ENCODE measurements at regions not wholly inside any gene's neighbourhood (a gene's known extent, or its start where the extent isn't known, plus 50 kb on each side); places are given as distances from the start of the nearest gene placed in this dataset.
A peak's percentile ranks its signal among the peaks of the same experiment; 100 is the strongest.

DNA sequence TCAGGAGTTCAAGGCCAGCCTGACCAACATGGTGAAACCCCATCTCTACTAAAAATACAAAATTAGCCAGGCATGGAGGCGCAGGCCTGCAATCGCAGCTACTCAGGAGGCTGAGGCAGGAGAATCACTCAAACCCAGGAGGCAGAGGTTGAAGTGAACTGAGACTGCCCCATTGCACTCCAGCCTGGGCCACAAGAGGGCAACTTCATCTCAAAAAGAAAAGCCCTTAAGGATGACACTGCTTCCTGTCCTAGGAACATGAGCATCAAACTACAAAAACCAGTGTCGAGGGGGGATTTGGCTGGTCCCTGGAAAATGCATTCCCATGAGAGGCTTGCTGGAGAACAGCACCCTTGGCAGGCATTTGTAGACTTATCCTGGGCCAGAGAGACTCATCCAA, 449.5 kb upstream of the PSMD7 start:
- no peaks in the 10 kb centered on the region for H3K27me3 ChIP-seq (ENCODE audit: control insufficient read depth, insufficient read depth, low read length)
- H3K4me1 ChIP-seq (ENCODE audit: control insufficient read depth, insufficient read depth, low read length): no peaks in the 10 kb centered on the region
- ChIA-PET CTCF (no interaction called here), POLR2A (no interaction called here)
- intact Hi-C loops (cut with micrococcal nuclease; ENCODE audit: unreplicated experiment) (no loop called here), in situ Hi-C loops (cut with HindIII; ENCODE audit: low pct_unique_long_range_greater_than_20kb, low sequenced_read_pairs) (no loop called here)
- ATAC-seq (no peak), DNase-seq (ENCODE audit: low read depth, low spot score) (no peak)
- no peak overlapping the region for H3K4me3 ChIP-seq (ENCODE audit: low read depth in 2 of 2, low read length in 2 of 2)
- no peaks in the 10 kb centered on the region for H3K9me3 ChIP-seq (ENCODE audit: control insufficient read depth, insufficient read depth, low read depth, low read length)
- no peaks in the 10 kb centered on the region for H3K36me3 ChIP-seq (ENCODE audit: control insufficient read depth, insufficient read depth, low read length)
- TF ChIP-seq, protein P1, sequence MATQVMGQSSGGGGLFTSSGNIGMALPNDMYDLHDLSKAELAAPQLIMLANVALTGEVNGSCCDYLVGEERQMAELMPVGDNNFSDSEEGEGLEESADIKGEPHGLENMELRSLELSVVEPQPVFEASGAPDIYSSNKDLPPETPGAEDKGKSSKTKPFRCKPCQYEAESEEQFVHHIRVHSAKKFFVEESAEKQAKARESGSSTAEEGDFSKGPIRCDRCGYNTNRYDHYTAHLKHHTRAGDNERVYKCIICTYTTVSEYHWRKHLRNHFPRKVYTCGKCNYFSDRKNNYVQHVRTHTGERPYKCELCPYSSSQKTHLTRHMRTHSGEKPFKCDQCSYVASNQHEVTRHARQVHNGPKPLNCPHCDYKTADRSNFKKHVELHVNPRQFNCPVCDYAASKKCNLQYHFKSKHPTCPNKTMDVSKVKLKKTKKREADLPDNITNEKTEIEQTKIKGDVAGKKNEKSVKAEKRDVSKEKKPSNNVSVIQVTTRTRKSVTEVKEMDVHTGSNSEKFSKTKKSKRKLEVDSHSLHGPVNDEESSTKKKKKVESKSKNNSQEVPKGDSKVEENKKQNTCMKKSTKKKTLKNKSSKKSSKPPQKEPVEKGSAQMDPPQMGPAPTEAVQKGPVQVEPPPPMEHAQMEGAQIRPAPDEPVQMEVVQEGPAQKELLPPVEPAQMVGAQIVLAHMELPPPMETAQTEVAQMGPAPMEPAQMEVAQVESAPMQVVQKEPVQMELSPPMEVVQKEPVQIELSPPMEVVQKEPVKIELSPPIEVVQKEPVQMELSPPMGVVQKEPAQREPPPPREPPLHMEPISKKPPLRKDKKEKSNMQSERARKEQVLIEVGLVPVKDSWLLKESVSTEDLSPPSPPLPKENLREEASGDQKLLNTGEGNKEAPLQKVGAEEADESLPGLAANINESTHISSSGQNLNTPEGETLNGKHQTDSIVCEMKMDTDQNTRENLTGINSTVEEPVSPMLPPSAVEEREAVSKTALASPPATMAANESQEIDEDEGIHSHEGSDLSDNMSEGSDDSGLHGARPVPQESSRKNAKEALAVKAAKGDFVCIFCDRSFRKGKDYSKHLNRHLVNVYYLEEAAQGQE (IDR thresholded peaks at IDR 0.05; ENCODE audit: insufficient read depth in 1 of 2, low read depth in 2 of 2, low read length in 1 of 2): no peak
- TF ChIP-seq SIN3A (IDR thresholded peaks at IDR 0.05; ENCODE audit: borderline replicate concordance, insufficient read depth, low read depth, low read length): no peak
- TF ChIP-seq TCF7L2 (IDR thresholded peaks at IDR 0.05; ENCODE audit: low read depth, low read length): no peak
- TF ChIP-seq POLR2AphosphoS5 (IDR thresholded peaks at IDR 0.05; ENCODE audit: low read depth, low read length): no peak
- TF ChIP-seq, protein P2, sequence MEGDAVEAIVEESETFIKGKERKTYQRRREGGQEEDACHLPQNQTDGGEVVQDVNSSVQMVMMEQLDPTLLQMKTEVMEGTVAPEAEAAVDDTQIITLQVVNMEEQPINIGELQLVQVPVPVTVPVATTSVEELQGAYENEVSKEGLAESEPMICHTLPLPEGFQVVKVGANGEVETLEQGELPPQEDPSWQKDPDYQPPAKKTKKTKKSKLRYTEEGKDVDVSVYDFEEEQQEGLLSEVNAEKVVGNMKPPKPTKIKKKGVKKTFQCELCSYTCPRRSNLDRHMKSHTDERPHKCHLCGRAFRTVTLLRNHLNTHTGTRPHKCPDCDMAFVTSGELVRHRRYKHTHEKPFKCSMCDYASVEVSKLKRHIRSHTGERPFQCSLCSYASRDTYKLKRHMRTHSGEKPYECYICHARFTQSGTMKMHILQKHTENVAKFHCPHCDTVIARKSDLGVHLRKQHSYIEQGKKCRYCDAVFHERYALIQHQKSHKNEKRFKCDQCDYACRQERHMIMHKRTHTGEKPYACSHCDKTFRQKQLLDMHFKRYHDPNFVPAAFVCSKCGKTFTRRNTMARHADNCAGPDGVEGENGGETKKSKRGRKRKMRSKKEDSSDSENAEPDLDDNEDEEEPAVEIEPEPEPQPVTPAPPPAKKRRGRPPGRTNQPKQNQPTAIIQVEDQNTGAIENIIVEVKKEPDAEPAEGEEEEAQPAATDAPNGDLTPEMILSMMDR (IDR thresholded peaks at IDR 0.05): no peak
- BruUV-seq (replicated peaks): no TSS peak
- no peak overlapping the region for H3K27ac ChIP-seq (ENCODE audit: low read length)

- Histone ChIP-seq H3K9me3 (ENCODE audit: control insufficient read depth, insufficient read depth, low read depth, low read length) (no peaks in the 10 kb centered on the region), H3K4me1 (ENCODE audit: control insufficient read depth, insufficient read depth, low read length) (no peaks in the 10 kb centered on the region), H3K27me3 (ENCODE audit: control insufficient read depth, insufficient read depth, low read length) (no peaks in the 10 kb centered on the region), H3K27ac (ENCODE audit: low read length) (no peak overlapping the region), H3K36me3 (ENCODE audit: control insufficient read depth, insufficient read depth, low read length) (no peaks in the 10 kb centered on the region), H3K4me3 (ENCODE audit: low read depth in 2 of 2, low read length in 2 of 2) (no peak overlapping the region)
- ChIA-PET POLR2A (no interaction called here), CTCF (no interaction called here)
- no TSS peak for BruUV-seq (replicated peaks)
- in situ Hi-C loops (cut with HindIII; ENCODE audit: low pct_unique_long_range_greater_than_20kb, low sequenced_read_pairs) (no loop called here), intact Hi-C loops (cut with micrococcal nuclease; ENCODE audit: unreplicated experiment) (no loop called here)
- DNase-seq (ENCODE audit: low read depth, low spot score) (no peak), ATAC-seq (no peak)
- TF ChIP-seq, protein P2 (IDR thresholded peaks at IDR 0.05): 0 out of 2 replicates have a peak, but pooled peaks have one; percentile 9
- no peak for TF ChIP-seq TCF7L2 (IDR thresholded peaks at IDR 0.05; ENCODE audit: low read depth, low read length)
Observed at GRCh38 chr16:73846356-73846755, 450.3 kb upstream of the PSMD7 start.

GRCh38 chr16:73846007-73846330, 450.6 kb upstream of the PSMD7 start:
- POLR2A ChIA-PET: no interaction called here
- no peak for DNase-seq (ENCODE audit: low read depth, low spot score)

More at GRCh38 chr16:73846007-73846330, 450.6 kb upstream of the PSMD7 start:
- CTCF ChIA-PET: interaction anchor here (0.6 kb wide), 1 partner anchor 23 kb away, joined by 3 read pairs; no protein-coding TSS in a partner anchor
- H3K27ac ChIP-seq (ENCODE audit: low read length): no peak overlapping the region
- in situ Hi-C loops (cut with HindIII; ENCODE audit: low pct_unique_long_range_greater_than_20kb, low sequenced_read_pairs): no loop called here
- intact Hi-C loops (cut with micrococcal nuclease; ENCODE audit: unreplicated experiment): no loop called here
- no peak overlapping the region for H3K4me3 ChIP-seq (ENCODE audit: low read depth in 2 of 2, low read length in 2 of 2)
- BruUV-seq (replicated peaks): no TSS peak
- no peaks in the 10 kb centered on the region for H3K9me3 ChIP-seq (ENCODE audit: control insufficient read depth, insufficient read depth, low read depth, low read length)
- no peaks in the 10 kb centered on the region for H3K27me3 ChIP-seq (ENCODE audit: control insufficient read depth, insufficient read depth, low read length)
- no peaks in the 10 kb centered on the region for H3K4me1 ChIP-seq (ENCODE audit: control insufficient read depth, insufficient read depth, low read length)
- no peak for TF ChIP-seq POLR2AphosphoS5 (IDR thresholded peaks at IDR 0.05; ENCODE audit: low read depth, low read length)
- TF ChIP-seq TCF7L2 (IDR thresholded peaks at IDR 0.05; ENCODE audit: low read depth, low read length): no peak
- TF ChIP-seq, protein P1 (IDR thresholded peaks at IDR 0.05; ENCODE audit: insufficient read depth in 1 of 2, low read depth in 2 of 2, low read length in 1 of 2): no peak
- no peak for TF ChIP-seq SIN3A (IDR thresholded peaks at IDR 0.05; ENCODE audit: borderline replicate concordance, insufficient read depth, low read depth, low read length)
- TF ChIP-seq, protein P2 (IDR thresholded peaks at IDR 0.05): no peak
- no peak for ATAC-seq
- no peaks in the 10 kb centered on the region for H3K36me3 ChIP-seq (ENCODE audit: control insufficient read depth, insufficient read depth, low read length)

Data from Panc1 (cell line).